B cell (primary cell): ENCODE measurements at regions not wholly inside any gene's neighbourhood (a gene's known extent, or its start where the extent isn't known, plus 50 kb on each side); places are given as distances from the start of the nearest gene placed in this dataset.

Experiments
- ATAC-seq: fragments of 200-7000 bp; cut with Tn5 transposase; one replicate; pipeline ENCODE4 v1.10.0; 2021; ENCODE audit warnings: low read depth, mild to moderate bottlenecking, moderate number of reproducible peaks, moderate library complexity
- CTCF ChIA-PET: fragments of 350-600 bp; sonication (Branson Sonifier 250); formaldehyde crosslinking; loops from one replicate; lab custom pipeline; 2021; ENCODE audit warnings: antibody characterized with exemption, inconsistent platforms; lab: Charles Lee
- POLR2A ChIA-PET: fragments of 350-600 bp; sonication (Branson Sonifier 250); formaldehyde crosslinking; loops from one replicate; lab custom pipeline; 2021; ENCODE audit warnings: antibody characterized with exemption; lab: Charles Lee
- DNase-seq: peaks from one replicate; pipeline ENCODE4 v3.0.0; 2013
- H2AFZ ChIP-seq: 2 replicates; pipeline ENCODE4 v1.6.1; 2012; ENCODE audit warnings: mild to moderate bottlenecking, low read depth, low read length; ENCODE audit not compliant: insufficient read depth, poor library complexity, severe bottlenecking
- H3K27ac ChIP-seq, 2 donors: 1 replicate in 1 of 2; 2 replicates in 1 of 2; pipeline ENCODE4 v1.5.1; 2012 to 2013; ENCODE audit warnings: low read length in 2 of 2, mild to moderate bottlenecking in 2 of 2, moderate library complexity in 1 of 2
- H3K27me3 ChIP-seq, 4 experiments: fragments of 200-600 bp in 1 of 4; sonication (generic) in 1 of 4; replicated peaks in 1 of 4; 1 replicate in 2 of 4; 2 replicates in 2 of 4; pipeline versions ENCODE4 v1.6.1 to v1.7.0; 2013 to 2016; ENCODE audit warnings: low read length in 3 of 4, mild to moderate bottlenecking in 2 of 4, mixed read lengths in 1 of 4, moderate library complexity in 1 of 4; ENCODE audit not compliant: insufficient read depth in 4 of 4, control insufficient read depth in 3 of 4; ENCODE audit errors: control extremely low read depth in 1 of 4
- H3K36me3 ChIP-seq, 2 experiments: replicated peaks in 1 of 2; 1 replicate in 1 of 2; 2 replicates in 1 of 2; pipeline versions ENCODE4 v1.6.1 to v1.7.1; 2013; ENCODE audit warnings: low read length in 1 of 2; ENCODE audit not compliant: insufficient read depth in 2 of 2, control insufficient read depth in 1 of 2; ENCODE audit errors: control extremely low read depth in 1 of 2, extremely low read depth in 1 of 2
- H3K4me1 ChIP-seq, 2 donors: fragments of 200-600 bp in 1 of 2; sonication (generic) in 1 of 2; 1 replicate in 1 of 2; 2 replicates in 1 of 2; pipeline versions ENCODE4 v1.5.1 to v1.6.1; 2013 to 2017; ENCODE audit warnings: low read length in 2 of 2; ENCODE audit not compliant: control insufficient read depth in 2 of 2, insufficient read depth in 2 of 2
- H3K4me2 ChIP-seq: replicated peaks from 2 replicates; pipeline ENCODE3; 2012; ENCODE audit warnings: mild to moderate bottlenecking, low read depth, low read length; ENCODE audit not compliant: poor library complexity, severe bottlenecking
- H3K4me3 ChIP-seq, 5 experiments: fragments of 200-600 bp in 1 of 5; sonication (generic) in 1 of 5; 1 replicate in 3 of 5; 2 replicates in 2 of 5; pipeline versions ENCODE4 v1.5.1 to v1.7.0; 2011 to 2016; ENCODE audit warnings: low read length in 4 of 5, mild to moderate bottlenecking in 4 of 5, low read depth in 2 of 5, control low read depth in 1 of 5, moderate library complexity in 1 of 5; ENCODE audit not compliant: insufficient read depth in 1 of 5; ENCODE audit errors: control extremely low read depth in 1 of 5, extremely low read depth in 1 of 5
- H3K79me2 ChIP-seq: fragments of 200-600 bp; sonication (generic); one replicate; pipeline ENCODE4 v1.6.0; 2016; ENCODE audit warnings: low read length; ENCODE audit not compliant: control insufficient read depth, insufficient read depth
- H3K9ac ChIP-seq: fragments of 200-600 bp; sonication (generic); 2 replicates; pipeline ENCODE4 v1.6.1; 2017; ENCODE audit warnings: mild to moderate bottlenecking, low read length, moderate library complexity
- H3K9me3 ChIP-seq, 3 donors: one replicate each; pipeline versions ENCODE4 v1.6.1 to v1.7.1; 2013; ENCODE audit warnings: low read length in 2 of 3; ENCODE audit not compliant: control insufficient read depth in 2 of 3, insufficient read depth in 1 of 3; ENCODE audit errors: control extremely low read depth in 1 of 3
- H4K20me1 ChIP-seq: 2 replicates; pipeline ENCODE4 v1.6.0; 2012; ENCODE audit warnings: mild to moderate bottlenecking, low read length; ENCODE audit not compliant: insufficient read depth, control insufficient read depth, poor library complexity, severe bottlenecking
- H3K27ac Mint-ChIP-seq: one replicate; pipeline ENCODE4 v1.8.0; 2021; ENCODE audit warnings: mixed read lengths
- H3K27me3 Mint-ChIP-seq: one replicate; pipeline ENCODE4 v1.8.0; 2021; ENCODE audit warnings: mixed read lengths
- H3K4me1 Mint-ChIP-seq: one replicate; pipeline ENCODE4 v1.8.0; 2021; ENCODE audit warnings: mixed read lengths
- H3K4me3 Mint-ChIP-seq: one replicate; pipeline ENCODE4 v1.8.0; 2021; ENCODE audit warnings: mixed read lengths
- H3K9me3 Mint-ChIP-seq: one replicate; pipeline ENCODE4 v1.8.0; 2022; ENCODE audit warnings: mixed read lengths; ENCODE audit not compliant: insufficient read depth
- CTCF ChIP-seq: fragments of 200-600 bp; IDR thresholded peaks from one replicate; pipeline ENCODE4 v1.8.0; 2022; ENCODE audit warnings: antibody characterized with exemption, mild to moderate bottlenecking
- EZH2 ChIP-seq: IDR thresholded peaks from 2 replicates; pipeline ENCODE4 v1.6.1; 2012; ENCODE audit warnings: borderline replicate concordance, low read depth, mild to moderate bottlenecking, moderate library complexity, low read length; ENCODE audit not compliant: insufficient read depth, poor library complexity, severe bottlenecking
- WGBS: methylation state at CpG from one replicate; pipeline ENCODE4 v1.1.5; 2013; ENCODE audit warnings: missing lambda C conversion rate; ENCODE audit not compliant: insufficient coverage; 5-methylcytosine and 5-hydroxymethylcytosine counted together
- intact Hi-C: fragments of 100-400 bp; cut with micrococcal nuclease; formaldehyde crosslinking; loops from one replicate; pipeline ENCODE4 v1.10.0; 2022

- Mint-ChIP-seq H3K4me1 (no peaks in the 10 kb centered on the region), H3K27ac (no peak overlapping the region), H3K27me3 (peaks cover 17% of the 10 kb centered on the region), H3K4me3 (no peak overlapping the region), H3K9me3 (no peaks in the 10 kb centered on the region)
- Histone ChIP-seq H4K20me1 (no peaks in the 10 kb centered on the region), H2AFZ (no peak overlapping the region), H3K4me1 (no peaks in the 10 kb centered on the region), H3K36me3 (no peaks in the 10 kb centered on the region), H3K27me3 (no peaks in the 10 kb centered on the region), H3K4me2 (no peak overlapping the region), H3K9ac (no peak overlapping the region), H3K79me2 (no peaks in the 10 kb centered on the region), H3K9me3 (no peaks in the 10 kb centered on the region), H3K4me3 (no peak overlapping the region), H3K27ac (no peak overlapping the region)
- WGBS, result no CpG with 5 or more reads among the region's 1 CpG
- ATAC-seq (no peak), DNase-seq (no peak)
- CTCF ChIA-PET, result no interaction called here
- POLR2A ChIA-PET, result no interaction called here
- intact Hi-C loops, result no loop called here
- TF ChIP-seq CTCF, result no peak
Measured at GRCh38 chr1:168924976-168925375, 181.5 kb upstream of the ATP1B1 start.

DNA sequence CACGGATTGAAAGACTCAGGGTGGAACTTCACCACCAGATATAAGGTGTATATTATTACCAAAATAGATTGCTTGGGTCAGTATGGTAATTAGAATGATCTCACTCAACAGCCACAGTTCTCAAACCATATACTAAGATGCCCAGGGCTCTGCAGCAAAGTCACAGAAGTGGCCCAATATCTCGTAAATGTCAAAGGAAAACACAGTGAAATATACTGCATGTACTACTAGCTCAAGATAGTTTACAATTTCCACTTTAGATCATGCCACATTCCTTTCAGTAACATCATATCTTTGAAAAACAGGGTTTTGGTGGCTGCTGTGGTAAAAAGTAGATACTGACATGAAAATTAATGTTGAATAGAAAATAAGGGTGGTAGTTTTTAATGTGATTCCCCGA, 180.3 kb upstream of the ATP1B1 start:
- no peaks in the 10 kb centered on the region for H3K36me3 ChIP-seq
- H3K4me2 ChIP-seq, result no peak overlapping the region
- TF ChIP-seq CTCF (no peak), EZH2 (no peak)
- H3K4me1 Mint-ChIP-seq, result no peaks in the 10 kb centered on the region
- no peak overlapping the region for H3K27ac ChIP-seq
- H3K4me1 ChIP-seq, result no peaks in the 10 kb centered on the region
- H3K79me2 ChIP-seq, result no peaks in the 10 kb centered on the region
- DNase-seq (no peak), ATAC-seq (no peak)
- CTCF ChIA-PET, result no interaction called here
- no peak overlapping the region for H3K9ac ChIP-seq
- no peak overlapping the region for H2AFZ ChIP-seq
- intact Hi-C loops, result no loop called here
- 100% methylated on average over 1 of the region's 3 CpGs for WGBS
- H4K20me1 ChIP-seq, result no peaks in the 10 kb centered on the region
- POLR2A ChIA-PET, result no interaction called here
- no peaks in the 10 kb centered on the region for H3K27me3 ChIP-seq
- H3K4me3 Mint-ChIP-seq, result no peak overlapping the region
- peaks cover 17% of the 10 kb centered on the region for H3K27me3 Mint-ChIP-seq
- no peak overlapping the region for H3K4me3 ChIP-seq
- H3K9me3 Mint-ChIP-seq, result no peaks in the 10 kb centered on the region
- no peak overlapping the region for H3K27ac Mint-ChIP-seq
- no peaks in the 10 kb centered on the region for H3K9me3 ChIP-seq
